HEK293T (cell line): ENCODE measurements at regions not wholly inside any gene's neighbourhood (a gene's known extent, or its start where the extent isn't known, plus 50 kb on each side); places are given as distances from the start of the nearest gene placed in this dataset.

Experiments used
- CTCF ChIA-PET: fragments of 350-600 bp; formaldehyde crosslinking; extraction: SDS; loops from one replicate; lab custom pipeline; 2021; ENCODE audit warnings: antibody characterized with exemption, inconsistent platforms; lab: Yijun Ruan, JAX
- POLR2A ChIA-PET: fragments of 350-600 bp; formaldehyde crosslinking; extraction: SDS; loops from one replicate; lab custom pipeline; 2020; ENCODE audit warnings: antibody characterized with exemption, inconsistent platforms; lab: Yijun Ruan, JAX
- DNase-seq: peaks from one replicate; pipeline ENCODE4 v3.0.0; 2012; ENCODE audit warnings: mixed read lengths; ENCODE audit errors: extremely low spot score
- ARNT ChIP-seq: fragments of 450-650 bp; IDR thresholded peaks from 2 replicates; pipeline ENCODE4 v1.6.1; 2017; ENCODE audit warnings: mild to moderate bottlenecking
- BHLHE40 ChIP-seq: fragments of 450-650 bp; IDR thresholded peaks from 2 replicates; pipeline ENCODE4 v1.6.1; 2016; ENCODE audit warnings: mild to moderate bottlenecking, moderate library complexity, borderline replicate concordance
- CTBP1 ChIP-seq: fragments of 450-650 bp; IDR thresholded peaks from 2 replicates; pipeline ENCODE4 v1.6.1; 2016; ENCODE audit warnings: borderline replicate concordance
- ELF4 ChIP-seq: fragments of 450-650 bp; IDR thresholded peaks from 2 replicates; pipeline ENCODE4 v1.6.1; 2017; ENCODE audit warnings: antibody characterized with exemption
- FOXA1 ChIP-seq: fragments of 450-650 bp; IDR thresholded peaks from 2 replicates; pipeline ENCODE4 v1.6.1; 2016; ENCODE audit warnings: mild to moderate bottlenecking
- FOXK2 ChIP-seq: fragments of 450-650 bp; IDR thresholded peaks from 2 replicates; pipeline ENCODE4 v1.6.1; 2016; ENCODE audit warnings: mild to moderate bottlenecking
- FOXM1 ChIP-seq: fragments of 450-650 bp; IDR thresholded peaks from 2 replicates; pipeline ENCODE4 v1.6.1; 2017; ENCODE audit warnings: mild to moderate bottlenecking, borderline replicate concordance
- HDGF ChIP-seq: fragments of 450-650 bp; IDR thresholded peaks from 2 replicates; pipeline ENCODE4 v1.6.1; 2017; ENCODE audit warnings: antibody characterized with exemption, borderline replicate concordance
- L3MBTL2 ChIP-seq: fragments of 450-650 bp; conservative IDR thresholded peaks from 2 replicates; pipeline ENCODE4 v1.6.1; 2016; ENCODE audit warnings: mild to moderate bottlenecking
- LEF1 ChIP-seq: fragments of 450-650 bp; IDR thresholded peaks from 2 replicates; pipeline ENCODE4 v1.6.1; 2017; ENCODE audit warnings: mild to moderate bottlenecking, borderline replicate concordance
- NFRKB ChIP-seq: fragments of 450-650 bp; IDR thresholded peaks from 2 replicates; pipeline ENCODE4 v1.6.1; 2016; ENCODE audit warnings: mild to moderate bottlenecking, moderate library complexity
- PKNOX1 ChIP-seq: fragments of 450-650 bp; IDR thresholded peaks from 2 replicates; pipeline ENCODE4 v1.6.1; 2016
- SP1 ChIP-seq: fragments of 450-650 bp; IDR thresholded peaks from 2 replicates; pipeline ENCODE4 v1.6.1; 2017
- SUZ12 ChIP-seq: fragments of 450-650 bp; IDR thresholded peaks from 2 replicates; pipeline ENCODE4 v1.6.1; 2016; ENCODE audit warnings: mild to moderate bottlenecking
- TARDBP ChIP-seq: fragments of 450-650 bp; IDR thresholded peaks from 2 replicates; pipeline ENCODE4 v1.6.1; 2016
- ZNF384 ChIP-seq: fragments of 450-650 bp; IDR thresholded peaks from 2 replicates; pipeline ENCODE4 v1.6.1; 2016

- POLR2A ChIA-PET, result no interaction called here
- CTCF ChIA-PET, result interaction anchor here (0.7 kb wide), 1 partner anchor 329 kb away, joined by 3 read pairs; no protein-coding TSS in a partner anchor
- DNase-seq, result no peak
- no peak for TF ChIP-seq FOXK2
- TF ChIP-seq FOXA1, result no peak
- TF ChIP-seq CTBP1, result no peak
- no peak for TF ChIP-seq BHLHE40
- no peak for TF ChIP-seq PKNOX1
Observed at GRCh38 chr17:69854225-69854780, 220.7 kb upstream of the KCNJ16 start.

- CTCF ChIA-PET, result no interaction called here
- POLR2A ChIA-PET, result no interaction called here
- TF ChIP-seq BHLHE40, result no peak
- no peak for TF ChIP-seq FOXA1
- no peak for TF ChIP-seq FOXK2
- no peak for TF ChIP-seq PKNOX1
- TF ChIP-seq HDGF, result no peak
- TF ChIP-seq SUZ12, result no peak
- TF ChIP-seq NFRKB, result no peak
- no peak for TF ChIP-seq ZNF384
- no peak for TF ChIP-seq SP1
- no peak for TF ChIP-seq L3MBTL2
- no peak for TF ChIP-seq ELF4
- TF ChIP-seq LEF1, result no peak
- TF ChIP-seq TARDBP, result no peak
- no peak for TF ChIP-seq CTBP1
- no peak for DNase-seq
Observed at GRCh38 chr17:69856946-69857345, 218.1 kb upstream of the KCNJ16 start.

GRCh38 chr17:69857412-69857835 is 217.6 kb upstream of the KCNJ16 start:
- POLR2A ChIA-PET, result no interaction called here
- DNase-seq, result peak; percentile 10
- CTCF ChIA-PET, result no interaction called here
- TF ChIP-seq PKNOX1 (peak; percentile 55; the same call in 1 of the 2 replicates), ELF4 (no peak)

GRCh38 chr17:69858460-69858859 is 216.6 kb upstream of the KCNJ16 start:
- CTCF ChIA-PET, result no interaction called here
- POLR2A ChIA-PET, result no interaction called here
- TF ChIP-seq ARNT, result no peak
- TF ChIP-seq BHLHE40, result no peak
- TF ChIP-seq SP1, result no peak
- DNase-seq, result no peak

GRCh38 chr17:69860142-69860680 is 214.8 kb upstream of the KCNJ16 start:
- CTCF ChIA-PET, result no interaction called here

GRCh38 chr17:69864462-69864861 is 210.6 kb upstream of the KCNJ16 start:
- TF ChIP-seq ELF4 (no peak), ARNT (no peak), FOXA1 (no peak), ZNF384 (no peak)
- DNase-seq, result no peak
- ChIA-PET POLR2A (no interaction called here), CTCF (no interaction called here)

More at GRCh38 chr17:69860142-69860680, 214.8 kb upstream of the KCNJ16 start:
- DNase-seq, result no peak
- POLR2A ChIA-PET, result no interaction called here
- TF ChIP-seq FOXA1, result no peak
- TF ChIP-seq L3MBTL2, result no peak
- TF ChIP-seq PKNOX1, result no peak
- TF ChIP-seq NFRKB, result no peak
- no peak for TF ChIP-seq FOXK2
- TF ChIP-seq HDGF, result no peak
- no peak for TF ChIP-seq ARNT
- no peak for TF ChIP-seq SP1
- TF ChIP-seq TARDBP, result no peak
- TF ChIP-seq BHLHE40, result no peak

GRCh38 chr17:69869667-69870066 is 205.4 kb upstream of the KCNJ16 start:
- no peak for DNase-seq
- ChIA-PET POLR2A (no interaction called here), CTCF (interaction anchor here (0.8 kb wide), 1 partner anchor 211 kb away, joined by 7 read pairs; no protein-coding TSS in a partner anchor)
- TF ChIP-seq FOXA1 (no peak), FOXM1 (no peak), ZNF384 (no peak), FOXK2 (no peak), LEF1 (no peak), PKNOX1 (no peak), ARNT (no peak), CTBP1 (no peak), SUZ12 (no peak), SP1 (no peak)
